GM21447 (cell line): ENCODE measurements at regions not wholly inside any gene's neighbourhood (a gene's known extent, or its start where the extent isn't known, plus 50 kb on each side); places are given as distances from the start of the nearest gene placed in this dataset.
A peak's percentile ranks its signal among the peaks of the same experiment; 100 is the strongest.
"Not testable (repeated sequence)": the region's sequence is repeated elsewhere in the genome, so short reads cannot be mapped to it uniquely, and the experiment has no call there.

Source experiments
- ATAC-seq: cut with Tn5 transposase; IDR thresholded peaks from one replicate; pipeline ENCODE4 v1.9.1; 2021; ENCODE audit not compliant: unreplicated experiment

GRCh38 chr3:31096661-31097395 is 202.4 kb upstream of the GADL1 start:
- no peak for ATAC-seq

GRCh38 chr3:31100519-31100918 is 206.1 kb upstream of the GADL1 start:
- ATAC-seq: no peak

- not testable (repeated sequence) for ATAC-seq
These were observed 206.8 kb upstream of the GADL1 start for GRCh38 chr3:31101285-31101684.

- ATAC-seq: no peak
These were observed 207.9 kb upstream of the GADL1 start for GRCh38 chr3:31102196-31102879.

GRCh38 chr3:31103181-31103580 is 208.7 kb upstream of the GADL1 start:
- ATAC-seq: no peak

- ATAC-seq: no peak
These were observed 209.2 kb upstream of the GADL1 start for GRCh38 chr3:31103623-31104180.

GRCh38 chr3:31105011-31105410 is 210.6 kb upstream of the GADL1 start:
- no peak for ATAC-seq

- no peak for ATAC-seq
These were observed 211.1 kb upstream of the GADL1 start for GRCh38 chr3:31105438-31106077.

- ATAC-seq: no peak
These were observed 211.7 kb upstream of the GADL1 start for GRCh38 chr3:31106204-31106603.

GRCh38 chr3:31106912-31107311 is 212.5 kb upstream of the GADL1 start:
- peak; percentile 88 for ATAC-seq

- ATAC-seq: no peak
These were observed 220.4 kb upstream of the GADL1 start for GRCh38 chr3:31114929-31115283.

GRCh38 chr3:31115531-31115930 is 221.1 kb upstream of the GADL1 start:
- not testable (repeated sequence) for ATAC-seq

- ATAC-seq: no peak
These were observed 222.2 kb upstream of the GADL1 start for GRCh38 chr3:31116651-31117050.

- ATAC-seq: no peak
These were observed 223.4 kb upstream of the GADL1 start for GRCh38 chr3:31117854-31118253.

- ATAC-seq: no peak
These were observed 229.9 kb upstream of the GADL1 start for GRCh38 chr3:31124373-31124772.

- no peak for ATAC-seq
These were observed 231.1 kb upstream of the GADL1 start for GRCh38 chr3:31125413-31126020.

GRCh38 chr3:31129241-31129640 is 234.8 kb upstream of the GADL1 start:
- ATAC-seq: no peak

GRCh38 chr3:31132132-31132769 is 237.8 kb upstream of the GADL1 start:
- ATAC-seq: peak; percentile 47

- ATAC-seq: peak; percentile 39
These were observed 239.1 kb upstream of the GADL1 start for GRCh38 chr3:31133541-31133940.

GRCh38 chr3:31135546-31135945 is 241.1 kb upstream of the GADL1 start:
- ATAC-seq: no peak
